Erythroblast (primary cell): ENCODE measurements at regions not wholly inside any gene's neighbourhood (a gene's known extent, or its start where the extent isn't known, plus 50 kb on each side); places are given as distances from the start of the nearest gene placed in this dataset.

ENCODE experiments used
- GATA1 ChIP-seq: IDR thresholded peaks from 2 replicates; pipeline ENCODE4 v1.6.1; 2011; ENCODE audit warnings: low read depth, mild to moderate bottlenecking, control low read depth, low read length, moderate library complexity
- POLR2A ChIP-seq: IDR thresholded peaks from 2 replicates; pipeline ENCODE4 v1.6.1; 2011; ENCODE audit warnings: mild to moderate bottlenecking, low read length

DNA sequence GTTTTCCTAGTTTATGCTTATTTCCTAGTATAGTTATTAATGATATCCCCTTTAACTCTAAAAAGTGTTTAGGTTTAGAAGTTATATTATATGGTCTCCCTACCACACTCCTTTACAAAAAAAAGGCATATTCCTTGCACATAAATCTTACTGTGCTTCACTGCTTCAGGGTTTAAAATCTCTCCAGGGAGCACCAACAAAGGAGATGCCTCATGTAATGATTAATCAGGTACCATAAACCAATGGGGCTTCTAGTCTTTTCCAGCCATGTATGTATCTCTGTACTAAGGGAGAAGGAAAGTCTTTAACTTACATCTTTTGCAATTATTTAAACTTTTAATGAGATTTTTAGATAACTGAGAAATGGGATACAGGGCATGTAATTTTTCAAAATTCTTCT is 91.5 kb upstream of the RBMS3 start:
- TF ChIP-seq POLR2A (no peak), GATA1 (no peak)
